HCT116 (cell line): ENCODE measurements at regions not wholly inside any gene's neighbourhood (a gene's known extent, or its start where the extent isn't known, plus 50 kb on each side); places are given as distances from the start of the nearest gene placed in this dataset.

ENCODE experiments used
- ATAC-seq: fragments of 200-7000 bp; cut with Tn5 transposase; 2 replicates; pipeline ENCODE4 v1.9.1; 2020; ENCODE audit warnings: mild to moderate bottlenecking, moderate library complexity
- BruUV-seq: library from RNA; stranded (reverse); fragments of 400-500 nt; replicated peaks from 2 replicates; lab custom pipeline; 2021; lab: Mats Ljungman, UMichigan
- CTCF ChIA-PET: fragments of 300-600 bp; sonication (Branson Sonifier 250); formaldehyde crosslinking; loops from one replicate; lab custom pipeline; 2021; ENCODE audit warnings: antibody characterized with exemption; lab: Charles Lee
- POLR2A ChIA-PET: fragments of 300-600, 350-600 bp; sonication (Branson Sonifier 250); formaldehyde crosslinking; loops from one replicate; lab custom pipeline; 2021; ENCODE audit warnings: antibody characterized with exemption; lab: Charles Lee
- RAD21 ChIA-PET, 2 experiments: fragments of 300-600 bp; sonication (Branson Sonifier 250); formaldehyde crosslinking; loops; one replicate each; lab custom pipeline; 2023; ENCODE audit warnings: low total read pairs in 2 of 2; ENCODE audit not compliant: uncharacterized antibody in 2 of 2, unreplicated experiment in 2 of 2, low non-redundant PET in 1 of 2; lab: Charles Lee
- DNase-seq: peaks from one replicate; pipeline ENCODE4 v3.0.0-alpha.2; 2010; ENCODE audit warnings: low read depth, low spot score
- H2AFZ ChIP-seq: fragments of 200-600 bp; shearing (Covaris generic), sonication (generic); 2 replicates; pipeline ENCODE4 v1.6.1; 2017; ENCODE audit warnings: low read depth, mixed run types, mixed read lengths, antibody characterized with exemption, low read length; ENCODE audit not compliant: poor library complexity, severe bottlenecking
- H3K27ac ChIP-seq: 2 replicates; pipeline ENCODE4 v1.5.1; 2012; ENCODE audit warnings: low read depth, low read length
- H3K27me3 ChIP-seq: fragments of 200-600 bp; sonication (generic); 2 replicates; pipeline ENCODE4 v1.6.1; 2016; ENCODE audit warnings: mixed run types, low read length, mixed read lengths; ENCODE audit not compliant: insufficient read depth
- H3K36me3 ChIP-seq, 2 experiments: fragments of 200-500 bp in 1 of 2; fragments of 200-600 bp in 1 of 2; sonication (Bioruptor generic) in 1 of 2; sonication (generic) in 1 of 2; 2 replicates each; pipeline versions ENCODE4 v1.5.1 to v1.6.1; 2014 to 2016; ENCODE audit warnings: low read length in 2 of 2, inconsistent platforms in 1 of 2, mixed read lengths in 1 of 2, mixed run types in 1 of 2; ENCODE audit not compliant: insufficient read depth in 2 of 2, control insufficient read depth in 1 of 2
- H3K4me1 ChIP-seq, 2 experiments: fragments of 200-600 bp in 1 of 2; sonication (generic) in 1 of 2; 2 replicates each; pipeline versions ENCODE4 v1.5.1 to v1.6.1; 2012 to 2017; ENCODE audit warnings: low read length in 2 of 2, inconsistent platforms in 1 of 2, mild to moderate bottlenecking in 1 of 2, mixed read lengths in 1 of 2, mixed run types in 1 of 2, moderate library complexity in 1 of 2; ENCODE audit not compliant: insufficient read depth in 2 of 2, control insufficient read depth in 1 of 2
- H3K4me2 ChIP-seq: fragments of 200-600 bp; sonication (generic); 2 replicates; pipeline ENCODE4 v1.6.1; 2017; ENCODE audit warnings: mixed run types, low read length, mixed read lengths
- H3K4me3 ChIP-seq, 2 experiments: fragments of 200-600 bp in 1 of 2; sonication (generic) in 1 of 2; replicated peaks in 1 of 2; 2 replicates each; pipeline ENCODE4 v1.5.1; 2011 to 2016; ENCODE audit warnings: low read length in 2 of 2, control low read depth in 1 of 2, low read depth in 1 of 2, mild to moderate bottlenecking in 1 of 2, mixed read lengths in 1 of 2, mixed run types in 1 of 2
- H3K79me2 ChIP-seq: fragments of 200-600 bp; sonication (generic); 2 replicates; pipeline ENCODE4 v1.6.1; 2017; ENCODE audit warnings: mild to moderate bottlenecking, mixed run types, low read length, moderate library complexity, mixed read lengths; ENCODE audit not compliant: insufficient read depth
- H3K9ac ChIP-seq: fragments of 200-600 bp; sonication (generic); 2 replicates; pipeline ENCODE4 v1.6.1; 2016; ENCODE audit warnings: low read length, mixed read lengths
- H3K9me2 ChIP-seq: fragments of 200-600 bp; sonication (generic), shearing (Covaris generic); 2 replicates; pipeline ENCODE4 v1.6.1; 2017; ENCODE audit warnings: mixed run types, mild to moderate bottlenecking, moderate library complexity; ENCODE audit not compliant: insufficient read depth
- H3K9me3 ChIP-seq, 2 experiments: fragments of 200-500 bp in 1 of 2; fragments of 200-600 bp in 1 of 2; sonication (Bioruptor generic) in 1 of 2; sonication (generic) in 1 of 2; 2 replicates each; pipeline ENCODE4 v1.6.1; 2014 to 2017; ENCODE audit warnings: low read length in 2 of 2, mixed read lengths in 2 of 2, inconsistent platforms in 1 of 2, low read depth in 1 of 2, mild to moderate bottlenecking in 1 of 2, mixed run types in 1 of 2, moderate library complexity in 1 of 2; ENCODE audit not compliant: control insufficient read depth in 1 of 2, insufficient read depth in 1 of 2
- H4K20me1 ChIP-seq: fragments of 200-600 bp; sonication (generic), shearing (Covaris generic); 2 replicates; pipeline ENCODE4 v1.6.1; 2017; ENCODE audit warnings: mixed run types, mild to moderate bottlenecking, moderate library complexity; ENCODE audit not compliant: insufficient read depth
- CBX3 ChIP-seq: IDR thresholded peaks from 2 replicates; pipeline ENCODE4 v1.6.1; 2012; ENCODE audit warnings: low read depth
- EGR1 ChIP-seq: IDR thresholded peaks from 2 replicates; pipeline ENCODE4 v1.6.1; 2012; ENCODE audit warnings: low read depth
- EZH2 ChIP-seq: fragments of 200-600 bp; sonication (generic); IDR thresholded peaks from 2 replicates; pipeline ENCODE4 v1.6.1; 2017; ENCODE audit warnings: antibody characterized with exemption, mixed run types
- POLR2AphosphoS5 ChIP-seq: IDR thresholded peaks from 2 replicates; pipeline ENCODE4 v1.6.1; 2011; ENCODE audit warnings: mild to moderate bottlenecking, low read depth, low read length, moderate library complexity
- SIN3A ChIP-seq: IDR thresholded peaks from 2 replicates; pipeline ENCODE4 v1.6.1; 2012; ENCODE audit warnings: low read depth
- SP1 ChIP-seq: IDR thresholded peaks from 2 replicates; pipeline ENCODE4 v1.6.1; 2012; ENCODE audit warnings: low read depth
- intact Hi-C: fragments of 100-400 bp; cut with micrococcal nuclease; formaldehyde crosslinking; loops from 2 replicates; pipeline ENCODE4 v1.10.0; 2022
- TF ChIP-seq, protein P1 (sequence below): IDR thresholded peaks from 2 replicates; pipeline ENCODE4 v1.6.1; 2012; ENCODE audit warnings: low read depth

DNA sequence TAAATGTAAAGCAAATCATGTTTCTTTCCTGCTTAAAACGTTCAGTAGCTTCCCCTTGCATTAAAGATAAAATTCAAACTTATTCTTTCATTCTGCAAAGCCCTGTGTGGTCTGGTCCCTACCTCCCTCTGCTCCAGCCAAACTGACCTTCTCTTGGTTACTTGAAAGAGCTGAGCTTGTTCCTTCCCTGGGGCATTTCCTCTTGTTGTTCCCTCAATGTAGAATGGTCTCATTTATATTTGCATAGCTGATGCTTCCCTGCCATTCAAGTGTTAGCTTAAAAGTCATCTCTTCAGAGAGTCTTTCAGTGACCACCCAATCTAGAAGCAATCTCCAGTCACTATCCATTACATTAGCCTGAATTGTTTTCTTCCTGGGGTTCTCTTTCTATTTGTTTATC lies 1618.5 kb upstream of the TENM4 start:
- H3K79me2 ChIP-seq: no peaks in the 10 kb centered on the region
- RAD21 ChIA-PET: no interaction called here
- no peaks in the 10 kb centered on the region for H3K36me3 ChIP-seq
- H3K9me2 ChIP-seq: no peaks in the 10 kb centered on the region
- no peaks in the 10 kb centered on the region for H4K20me1 ChIP-seq
- H3K4me1 ChIP-seq: no peaks in the 10 kb centered on the region
- intact Hi-C loops: no loop called here
- BruUV-seq: no TSS peak
- POLR2A ChIA-PET: no interaction called here
- no peak overlapping the region for H3K27ac ChIP-seq
- peaks cover 8 to 9% of the 10 kb centered on the region in 2 experiments; a peak in 2 of 4 replicates for H3K9me3 ChIP-seq
- no peak for DNase-seq
- no peaks in the 10 kb centered on the region for H3K27me3 ChIP-seq
- CTCF ChIA-PET: no interaction called here
- no peak overlapping the region for H2AFZ ChIP-seq
- TF ChIP-seq, protein P1, sequence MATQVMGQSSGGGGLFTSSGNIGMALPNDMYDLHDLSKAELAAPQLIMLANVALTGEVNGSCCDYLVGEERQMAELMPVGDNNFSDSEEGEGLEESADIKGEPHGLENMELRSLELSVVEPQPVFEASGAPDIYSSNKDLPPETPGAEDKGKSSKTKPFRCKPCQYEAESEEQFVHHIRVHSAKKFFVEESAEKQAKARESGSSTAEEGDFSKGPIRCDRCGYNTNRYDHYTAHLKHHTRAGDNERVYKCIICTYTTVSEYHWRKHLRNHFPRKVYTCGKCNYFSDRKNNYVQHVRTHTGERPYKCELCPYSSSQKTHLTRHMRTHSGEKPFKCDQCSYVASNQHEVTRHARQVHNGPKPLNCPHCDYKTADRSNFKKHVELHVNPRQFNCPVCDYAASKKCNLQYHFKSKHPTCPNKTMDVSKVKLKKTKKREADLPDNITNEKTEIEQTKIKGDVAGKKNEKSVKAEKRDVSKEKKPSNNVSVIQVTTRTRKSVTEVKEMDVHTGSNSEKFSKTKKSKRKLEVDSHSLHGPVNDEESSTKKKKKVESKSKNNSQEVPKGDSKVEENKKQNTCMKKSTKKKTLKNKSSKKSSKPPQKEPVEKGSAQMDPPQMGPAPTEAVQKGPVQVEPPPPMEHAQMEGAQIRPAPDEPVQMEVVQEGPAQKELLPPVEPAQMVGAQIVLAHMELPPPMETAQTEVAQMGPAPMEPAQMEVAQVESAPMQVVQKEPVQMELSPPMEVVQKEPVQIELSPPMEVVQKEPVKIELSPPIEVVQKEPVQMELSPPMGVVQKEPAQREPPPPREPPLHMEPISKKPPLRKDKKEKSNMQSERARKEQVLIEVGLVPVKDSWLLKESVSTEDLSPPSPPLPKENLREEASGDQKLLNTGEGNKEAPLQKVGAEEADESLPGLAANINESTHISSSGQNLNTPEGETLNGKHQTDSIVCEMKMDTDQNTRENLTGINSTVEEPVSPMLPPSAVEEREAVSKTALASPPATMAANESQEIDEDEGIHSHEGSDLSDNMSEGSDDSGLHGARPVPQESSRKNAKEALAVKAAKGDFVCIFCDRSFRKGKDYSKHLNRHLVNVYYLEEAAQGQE: no peak
- TF ChIP-seq SP1: no peak
- TF ChIP-seq SIN3A: no peak
- TF ChIP-seq CBX3: no peak
- no peak for TF ChIP-seq EZH2
- TF ChIP-seq POLR2AphosphoS5: no peak
- TF ChIP-seq EGR1: no peak
- ATAC-seq: no peak
- no peak overlapping the region for H3K4me3 ChIP-seq
- no peak overlapping the region for H3K9ac ChIP-seq
- no peak overlapping the region for H3K4me2 ChIP-seq
